ENCODE measurements at regions not wholly inside any gene's neighbourhood (a gene's known extent, or its start where the extent isn't known, plus 50 kb on each side); places are given as distances from the start of the nearest gene placed in this dataset.

- TF ChIP-seq CTCF (IDR thresholded peaks at IDR 0.05; ENCODE audit: insufficient read depth, low read depth, low read length) (no peak), EZH2 (IDR thresholded peaks at IDR 0.05; ENCODE audit: insufficient read depth, low read length) (no peak)
Measured at GRCh38 chr3:127069814-127070440, 87.0 kb downstream of the PLXNA1 start.

All from astrocyte (in vitro differentiated cells and primary cell).